Bronchial epithelial cell (primary cell): ENCODE measurements at regions not wholly inside any gene's neighbourhood (a gene's known extent, or its start where the extent isn't known, plus 50 kb on each side); places are given as distances from the start of the nearest gene placed in this dataset.
"Not testable (repeated sequence)": the region's sequence is repeated elsewhere in the genome, so short reads cannot be mapped to it uniquely, and the experiment has no call there.

Experiments
- DNase-seq: peaks from one replicate; pipeline ENCODE4 v3.0.0-alpha.2; 2010; ENCODE audit warnings: low read depth
- FAIRE-seq: peaks from 2 replicates; lab custom pipeline; 2011; peaks lifted over from hg19 to GRCh38; lab: Jason Lieb, UNC
- H3K27me3 ChIP-seq: 2 replicates; pipeline ENCODE4 v1.5.1; 2011; ENCODE audit warnings: low read length; ENCODE audit not compliant: control insufficient read depth, insufficient read depth
- H3K36me3 ChIP-seq: 2 replicates; pipeline ENCODE4 v1.5.1; 2011; ENCODE audit warnings: low read length; ENCODE audit not compliant: control insufficient read depth, insufficient read depth
- H3K4me3 ChIP-seq: 2 replicates; pipeline ENCODE4 v1.5.1; 2011; ENCODE audit warnings: mild to moderate bottlenecking, low read depth, low read length, control low read depth
- CTCF ChIP-seq: IDR thresholded peaks from 2 replicates; pipeline ENCODE4 v1.5.1; 2011; ENCODE audit warnings: mild to moderate bottlenecking, moderate library complexity, low read length, control low read depth, inconsistent platforms; ENCODE audit not compliant: insufficient read depth, severe bottlenecking

- H3K4me3 ChIP-seq, DNase-seq, H3K27me3 ChIP-seq, FAIRE-seq, H3K36me3 ChIP-seq: not testable (repeated sequence)
These were observed 81.6 kb downstream of the P2RY10 start for GRCh38 chrX:79026742-79027141.

- Histone ChIP-seq H3K4me3 (no peak overlapping the region), H3K36me3 (no peaks in the 10 kb centered on the region), H3K27me3 (no peaks in the 10 kb centered on the region)
- FAIRE-seq (no peak), DNase-seq (no peak)
- no peak for TF ChIP-seq CTCF
These were observed 90.2 kb downstream of the P2RY10 start for GRCh38 chrX:79035421-79035820.

GRCh38 chrX:79036157-79036880, 91.1 kb downstream of the P2RY10 start:
- DNase-seq: peak; percentile 0
- TF ChIP-seq CTCF: no peak
- Histone ChIP-seq H3K36me3 (no peaks in the 10 kb centered on the region), H3K4me3 (no peak overlapping the region), H3K27me3 (no peaks in the 10 kb centered on the region)
- no peak for FAIRE-seq

- H3K36me3 ChIP-seq: no peaks in the 10 kb centered on the region
- FAIRE-seq: peak; percentile 68
- DNase-seq: no peak
- TF ChIP-seq CTCF: no peak
- H3K4me3 ChIP-seq: no peak overlapping the region
- no peaks in the 10 kb centered on the region for H3K27me3 ChIP-seq
These were observed 78.8 kb upstream of the GPR174 start for GRCh38 chrX:79065696-79066095.

GRCh38 chrX:79078114-79078513, 66.4 kb upstream of the GPR174 start:
- DNase-seq (no peak), FAIRE-seq (no peak)
- Histone ChIP-seq H3K4me3 (no peak overlapping the region), H3K36me3 (no peaks in the 10 kb centered on the region), H3K27me3 (no peaks in the 10 kb centered on the region)
- no peak for TF ChIP-seq CTCF

- H3K36me3 ChIP-seq: no peaks in the 10 kb centered on the region
- H3K4me3 ChIP-seq: no peak overlapping the region
- DNase-seq: no peak
- no peak for FAIRE-seq
- no peaks in the 10 kb centered on the region for H3K27me3 ChIP-seq
- TF ChIP-seq CTCF: no peak
These were observed 65.0 kb upstream of the GPR174 start for GRCh38 chrX:79079477-79079876.
